CD1c-positive myeloid dendritic cell (primary cell): ENCODE measurements at regions not wholly inside any gene's neighbourhood (a gene's known extent, or its start where the extent isn't known, plus 50 kb on each side); places are given as distances from the start of the nearest gene placed in this dataset.

ENCODE experiments used
- DNase-seq: peaks from one replicate; pipeline ENCODE4 v3.0.0-alpha.2; 2016; ENCODE audit errors: extremely low spot score

DNA sequence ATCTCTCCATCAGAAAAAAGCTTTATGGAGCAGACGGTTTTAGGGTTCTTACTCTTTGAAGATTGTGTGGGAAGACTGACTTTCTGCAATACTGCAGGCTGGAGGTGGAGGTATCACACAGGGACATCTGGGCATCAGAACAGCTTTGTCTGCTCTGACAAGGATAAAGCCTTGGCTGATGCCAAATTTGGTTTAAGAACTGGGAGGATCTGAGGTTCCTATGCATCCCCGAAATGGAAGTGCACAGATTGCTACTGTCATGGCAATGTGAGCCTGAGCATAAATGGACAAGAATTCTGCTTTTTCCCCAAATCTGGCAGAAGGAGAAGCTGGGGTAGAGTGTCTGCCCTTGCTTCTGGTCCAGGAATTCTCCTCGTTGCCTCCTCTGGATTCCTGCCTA is 424.3 kb downstream of the SLC4A3 start:
- DNase-seq = no peak

DNA sequence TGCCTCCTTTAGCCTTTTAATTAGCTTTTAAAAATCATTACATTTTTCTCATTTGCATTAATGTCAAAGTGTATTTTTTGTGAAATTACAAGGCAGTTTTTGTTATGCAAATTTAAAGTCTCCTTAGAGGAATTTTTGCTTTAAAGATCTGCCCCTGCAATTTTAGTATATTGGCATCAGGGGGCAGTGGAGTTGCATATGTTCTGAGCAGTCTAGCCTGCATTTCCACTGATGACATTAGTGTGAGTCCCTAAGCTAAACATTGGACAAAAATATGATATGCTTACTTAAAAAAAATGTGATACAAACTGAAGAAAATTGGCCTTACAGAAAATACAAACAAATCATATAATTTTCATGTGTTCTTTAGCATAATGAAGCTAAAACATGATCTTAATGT is 426.5 kb downstream of the SLC4A3 start:
- DNase-seq = no peak

DNA sequence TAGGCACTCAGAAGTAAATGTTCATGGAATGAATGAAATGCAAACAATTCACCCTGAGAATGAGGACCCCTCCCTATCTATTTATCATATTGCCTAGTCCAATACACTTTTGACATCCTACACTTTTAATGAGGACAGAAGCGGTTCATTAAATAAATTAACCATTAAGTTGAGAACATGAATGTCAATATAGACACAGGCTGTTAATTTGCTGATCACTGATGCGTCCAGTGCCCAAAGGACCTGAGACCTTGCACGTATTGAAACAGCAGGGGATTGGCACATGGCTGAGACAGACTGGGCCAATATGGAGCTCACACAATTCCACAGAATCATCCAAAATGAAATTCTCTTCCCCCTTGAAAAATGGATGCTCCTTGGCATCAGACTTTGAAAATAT is 430.0 kb downstream of the SLC4A3 start:
- no peak for DNase-seq

DNA sequence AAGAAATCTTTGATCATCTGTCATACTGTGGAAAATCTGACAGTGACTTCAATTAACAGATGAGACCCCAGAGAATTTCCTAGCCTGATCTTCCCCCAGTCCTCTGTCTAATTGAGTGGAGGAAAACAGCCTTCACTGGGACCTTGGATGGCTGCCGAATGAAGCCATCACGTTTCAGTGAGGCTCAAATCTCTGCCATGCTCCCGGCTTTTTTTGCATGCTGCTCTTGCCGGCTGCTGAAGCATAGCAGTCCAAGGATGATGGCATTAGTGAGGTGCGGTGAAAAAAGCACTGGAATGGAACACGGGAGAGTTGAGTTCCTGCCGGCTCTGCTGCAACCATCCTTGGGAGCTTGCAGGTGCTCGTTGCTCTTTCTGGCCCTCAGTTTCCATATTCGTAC is 430.5 kb downstream of the SLC4A3 start:
- DNase-seq = no peak

DNA sequence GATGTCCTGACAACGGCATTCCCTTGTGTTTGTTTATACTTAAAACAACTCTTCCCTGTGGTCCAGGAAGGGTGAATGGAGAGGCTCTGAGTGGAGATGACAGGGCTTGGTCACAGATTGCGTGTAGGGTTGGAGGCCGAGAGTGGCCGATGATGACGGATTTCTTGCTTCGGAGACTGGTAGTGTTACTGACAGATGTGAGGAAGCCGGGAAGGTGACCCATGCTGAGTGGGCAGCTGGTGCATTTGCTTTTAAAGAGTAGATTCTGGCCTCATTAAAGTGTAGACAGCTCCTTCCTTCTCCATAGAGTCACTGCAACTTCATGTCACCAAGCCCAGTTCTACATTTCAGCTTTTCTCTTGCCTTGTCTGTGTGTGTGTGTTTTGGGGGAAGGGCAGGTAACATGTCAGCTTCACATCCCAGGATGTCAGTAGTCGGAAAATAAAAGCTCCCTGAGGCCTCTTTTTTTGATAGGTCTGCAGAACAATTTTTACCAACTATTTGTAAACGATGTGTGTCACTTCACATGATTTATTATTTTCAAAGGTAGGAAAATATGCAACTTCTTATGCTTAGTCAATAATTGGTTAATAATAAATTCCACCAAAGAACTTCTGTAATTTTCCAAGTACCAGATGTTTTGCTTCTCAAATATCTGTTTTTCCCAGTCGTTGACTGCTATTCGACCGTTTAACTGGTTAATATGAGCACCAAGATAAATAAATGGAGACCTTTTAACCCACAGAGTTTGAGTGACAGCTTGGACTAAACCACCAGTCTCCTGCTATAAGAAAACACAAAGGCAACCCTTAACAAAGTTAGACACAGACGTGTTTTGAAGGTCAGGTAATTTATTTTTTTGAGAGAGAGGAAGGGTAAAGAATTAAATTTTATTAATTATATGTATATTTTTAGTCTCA is 436.9 kb downstream of the SLC4A3 start:
- DNase-seq = no peak

DNA sequence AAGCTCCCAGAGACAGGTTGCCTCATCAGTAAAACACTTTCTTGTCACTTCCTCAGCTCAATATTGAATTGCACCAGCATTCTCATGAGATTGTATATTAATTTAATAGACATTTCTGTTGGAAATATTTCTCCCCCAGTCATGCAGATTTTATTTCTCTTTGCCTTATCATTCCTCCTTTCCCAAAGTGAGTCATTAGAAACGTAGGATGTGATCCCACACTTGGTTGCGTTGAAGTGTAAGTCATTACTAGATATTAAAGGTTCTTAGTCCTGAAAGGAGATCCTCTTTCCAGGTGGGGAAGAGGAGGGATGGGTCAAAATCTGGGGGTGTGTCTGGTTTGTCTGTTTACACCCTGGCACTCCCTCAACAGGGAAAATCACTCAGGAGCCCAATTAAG is 438.2 kb downstream of the SLC4A3 start:
- no peak for DNase-seq

DNA sequence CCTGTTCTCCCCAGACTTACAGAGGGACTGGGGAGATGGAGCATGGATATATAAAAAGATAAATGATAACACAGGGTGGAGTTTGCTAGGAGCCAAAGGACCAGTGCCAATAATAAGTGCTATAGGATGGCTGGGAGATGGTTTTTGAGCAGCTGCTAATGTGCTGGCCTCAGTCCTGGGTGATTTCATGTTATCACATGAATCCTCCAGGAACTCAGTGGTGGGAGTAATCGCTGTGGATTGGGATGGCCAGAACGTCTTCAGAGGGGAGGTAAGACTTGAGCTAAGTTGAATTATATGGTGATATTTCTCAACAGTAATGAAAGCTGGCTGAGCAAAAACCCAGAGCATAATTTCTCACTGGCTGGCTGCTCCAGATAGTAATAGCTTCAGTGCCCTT is 441.4 kb downstream of the SLC4A3 start:
- no peak for DNase-seq

DNA sequence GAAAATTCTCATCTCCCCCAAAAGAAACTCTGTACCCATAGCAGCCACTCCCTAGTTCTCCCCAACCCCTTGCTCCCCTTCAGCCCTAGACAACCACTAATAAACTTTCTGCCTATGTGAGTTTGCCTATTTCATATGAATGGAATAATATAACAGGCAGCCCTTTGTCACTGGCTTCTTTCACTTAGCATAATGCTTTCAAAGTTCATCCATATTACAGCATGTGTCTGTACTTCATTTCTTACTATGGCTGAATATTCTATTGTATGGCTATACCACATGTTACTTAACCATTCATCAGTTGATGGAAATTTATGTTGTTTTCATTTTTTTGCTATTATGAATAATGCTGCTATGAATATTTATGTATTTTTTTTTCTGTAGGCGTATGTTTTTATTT is 442.9 kb downstream of the SLC4A3 start:
- DNase-seq = no peak

DNA sequence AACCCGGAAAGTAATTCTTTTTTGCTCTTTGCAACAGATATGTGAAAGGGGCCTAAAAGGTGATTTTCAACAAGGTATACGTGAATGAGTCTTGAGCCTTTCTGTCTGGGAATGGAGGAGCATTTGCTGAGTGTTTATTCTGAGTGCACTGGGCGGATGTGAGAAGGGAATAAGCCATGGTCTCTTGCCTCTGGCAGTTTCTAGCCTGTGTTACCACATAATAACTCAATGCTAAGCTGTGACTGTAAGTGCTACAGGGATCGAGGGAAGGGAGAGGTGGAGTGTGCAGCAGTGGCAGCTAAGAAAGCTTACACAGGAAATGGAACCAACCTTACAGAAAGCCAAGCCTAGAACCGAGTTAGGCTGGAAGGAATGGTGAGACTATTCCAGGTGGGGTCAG is 444.3 kb downstream of the SLC4A3 start:
- no peak for DNase-seq

DNA sequence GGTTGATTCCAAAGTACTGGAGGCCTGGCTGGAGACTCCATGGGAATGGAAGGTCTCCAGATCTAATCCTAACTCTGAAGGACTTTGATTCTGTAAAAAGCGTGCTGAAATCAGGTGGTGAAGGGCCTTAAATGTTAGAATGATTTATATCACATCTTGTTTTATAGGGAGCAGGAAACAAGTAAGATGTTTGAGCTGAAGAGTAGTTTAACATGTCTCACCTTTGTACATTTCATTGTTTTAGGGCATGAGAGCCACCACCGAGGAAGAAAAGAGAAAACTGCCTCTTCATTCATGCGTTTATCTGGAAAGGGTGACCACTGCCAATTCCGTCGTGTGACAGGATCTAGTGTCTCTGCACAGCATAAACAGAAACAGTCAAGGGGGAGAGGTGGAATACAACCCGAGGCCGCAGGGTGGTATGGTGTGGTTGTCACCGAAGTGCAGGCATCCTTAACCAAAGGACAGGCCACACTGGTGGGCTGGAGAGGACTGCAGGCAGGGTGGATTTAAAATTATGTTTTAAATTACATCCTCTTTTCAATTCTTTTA is 445.3 kb downstream of the SLC4A3 start:
- no peak for DNase-seq

DNA sequence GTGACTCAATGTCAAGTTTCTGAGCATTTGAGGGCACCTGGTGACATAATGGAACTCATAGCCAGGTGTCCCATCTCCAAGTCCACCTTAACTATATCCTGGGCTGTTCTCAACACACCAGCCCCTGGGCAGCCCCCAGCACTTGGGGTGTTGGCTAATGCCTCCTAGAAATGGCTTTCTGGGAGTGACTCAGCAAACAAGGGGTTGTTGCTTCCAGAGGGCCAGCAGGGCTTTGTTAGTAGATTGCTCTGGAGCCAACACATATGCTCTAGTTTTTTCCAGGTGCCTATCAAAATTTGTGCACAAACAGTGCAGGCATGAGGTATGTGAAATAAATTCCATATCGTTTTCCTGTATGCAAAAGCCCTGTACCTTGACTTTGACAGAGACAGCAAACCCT is 448.4 kb downstream of the SLC4A3 start:
- DNase-seq = no peak

DNA sequence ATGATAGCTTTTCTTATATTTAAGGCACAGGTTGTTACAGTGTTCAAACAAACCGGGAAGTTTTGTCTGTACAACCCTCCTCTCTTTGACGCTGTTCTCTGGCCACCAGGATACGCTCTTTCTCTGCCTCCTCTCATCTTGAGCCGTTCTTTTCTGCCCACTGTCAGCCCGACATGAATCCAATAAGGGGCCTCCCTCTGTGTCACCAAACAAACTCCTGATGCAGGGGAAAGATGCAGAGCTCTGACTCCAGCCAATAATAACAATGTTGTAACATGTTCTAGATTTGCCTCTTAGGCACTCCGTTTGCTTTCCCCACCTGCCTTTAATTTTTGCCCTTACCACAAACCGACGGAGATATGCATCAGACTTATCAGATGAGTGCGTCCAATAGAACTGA is 449.3 kb downstream of the SLC4A3 start:
- DNase-seq = no peak

DNA sequence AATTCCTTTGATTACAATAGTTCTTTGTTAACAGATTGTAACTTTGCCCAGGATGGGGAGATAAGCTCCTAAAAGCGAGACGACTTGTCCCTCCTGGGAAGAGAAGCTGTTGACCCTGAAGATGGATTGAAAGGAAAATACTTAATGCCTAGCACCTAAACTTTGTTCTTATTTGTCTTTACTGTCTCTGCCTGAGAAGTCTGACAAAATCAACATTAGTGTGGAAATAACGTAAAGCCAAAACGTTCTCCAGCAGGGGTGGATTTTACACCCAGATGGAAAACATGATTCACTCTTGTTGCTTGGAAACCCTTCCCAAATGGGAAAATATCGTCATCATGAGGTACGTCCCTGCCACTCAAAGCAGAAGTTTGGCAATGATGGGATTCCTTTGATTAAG is 450.1 kb downstream of the SLC4A3 start:
- no peak for DNase-seq

DNA sequence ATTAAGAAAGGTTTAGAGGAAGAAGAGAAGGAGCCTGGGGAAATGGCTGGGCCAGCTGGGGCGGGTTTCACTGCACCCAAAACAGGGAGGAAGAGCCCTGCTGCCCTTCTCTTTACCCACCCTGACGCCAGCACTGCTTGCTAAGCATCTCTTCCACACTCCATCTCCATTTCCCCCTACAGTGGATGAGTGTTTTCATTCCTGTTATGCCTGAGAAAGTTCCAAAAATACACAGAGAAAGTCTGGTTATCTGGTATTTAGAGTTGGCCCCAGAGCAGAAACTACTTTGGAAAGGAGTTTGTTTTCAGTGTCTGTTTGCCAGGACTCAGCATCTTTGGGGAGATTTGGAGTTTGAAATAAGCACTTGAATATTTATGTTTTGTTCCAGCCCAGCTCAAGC is 451.0 kb downstream of the SLC4A3 start:
- no peak for DNase-seq

DNA sequence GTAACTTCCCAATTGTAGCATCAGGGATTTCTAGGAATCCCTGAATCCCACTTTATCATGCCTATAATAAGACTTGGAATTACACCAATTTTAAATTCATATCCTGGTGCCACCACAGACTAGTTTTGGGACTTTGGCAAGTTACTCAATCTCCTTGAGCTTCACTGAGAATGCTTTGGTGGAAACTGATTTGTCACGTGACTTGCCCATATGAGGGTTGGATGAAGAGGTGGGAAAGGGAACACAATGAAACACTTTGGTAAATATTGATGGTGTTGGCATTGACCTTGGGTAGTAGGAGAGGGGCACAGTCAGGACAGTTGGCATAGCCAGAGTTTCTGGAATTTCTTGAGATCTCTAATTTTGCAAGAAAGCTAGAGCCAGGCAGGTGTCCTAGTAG is 452.2 kb downstream of the SLC4A3 start:
- DNase-seq = no peak

DNA sequence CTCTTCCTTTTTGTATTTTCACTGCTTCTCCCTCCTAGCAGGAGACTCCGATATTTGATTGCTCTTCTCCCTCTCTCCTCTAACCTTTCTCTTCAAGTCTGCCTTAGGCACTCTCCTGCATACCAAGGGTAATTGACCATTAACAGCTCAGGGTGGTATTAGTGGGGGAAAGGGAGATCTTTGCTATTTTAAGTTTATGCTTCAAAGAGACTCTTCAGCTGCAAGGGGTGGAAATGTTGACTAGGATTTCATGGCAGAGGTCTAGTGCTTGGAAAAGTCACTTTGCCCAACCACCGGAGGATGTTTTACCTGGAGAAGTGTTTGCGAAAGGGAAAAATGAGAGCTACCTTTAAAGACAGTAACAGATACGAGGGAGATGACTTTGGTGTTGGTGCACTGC is 453.7 kb downstream of the SLC4A3 start:
- DNase-seq = no peak

DNA sequence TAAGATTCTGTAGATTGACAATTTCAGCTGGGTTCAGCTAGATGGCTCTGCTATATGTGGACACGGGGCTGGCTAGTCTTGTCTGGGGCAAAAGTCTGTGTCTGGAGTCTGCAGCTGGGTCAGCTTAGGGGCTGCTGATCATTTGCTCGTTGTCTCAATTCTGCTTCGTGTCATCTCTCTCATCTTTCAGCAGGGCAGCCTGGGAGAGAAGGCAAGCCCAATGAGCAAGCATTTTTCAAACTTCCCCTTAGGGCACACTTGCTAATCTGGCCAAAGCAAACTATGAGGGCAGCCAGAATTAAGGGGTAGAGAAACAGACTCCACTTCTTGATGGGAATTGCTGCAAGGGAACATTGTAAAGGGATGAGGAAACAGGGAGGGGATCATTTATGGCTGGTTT is 462.6 kb downstream of the SLC4A3 start:
- no peak for DNase-seq

DNA sequence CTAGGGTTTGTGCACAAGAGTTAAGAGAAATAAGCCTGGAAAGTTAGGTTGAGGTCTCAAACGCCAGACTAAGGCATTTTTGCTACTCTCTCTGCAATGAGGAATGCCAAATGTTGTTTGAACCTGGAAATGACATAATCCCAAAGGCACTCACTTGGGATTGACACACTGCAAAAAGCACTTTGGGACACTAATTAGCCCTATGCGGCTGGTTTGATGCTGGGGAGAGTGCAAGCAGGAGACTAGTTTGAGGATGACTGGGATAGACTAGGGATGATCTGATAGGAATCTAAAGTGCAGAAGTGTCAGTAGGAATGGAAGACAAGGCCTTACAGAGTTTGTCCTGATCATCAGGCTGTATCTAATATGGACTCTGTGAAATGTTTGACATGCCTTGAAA is 469.0 kb downstream of the SLC4A3 start:
- no peak for DNase-seq

DNA sequence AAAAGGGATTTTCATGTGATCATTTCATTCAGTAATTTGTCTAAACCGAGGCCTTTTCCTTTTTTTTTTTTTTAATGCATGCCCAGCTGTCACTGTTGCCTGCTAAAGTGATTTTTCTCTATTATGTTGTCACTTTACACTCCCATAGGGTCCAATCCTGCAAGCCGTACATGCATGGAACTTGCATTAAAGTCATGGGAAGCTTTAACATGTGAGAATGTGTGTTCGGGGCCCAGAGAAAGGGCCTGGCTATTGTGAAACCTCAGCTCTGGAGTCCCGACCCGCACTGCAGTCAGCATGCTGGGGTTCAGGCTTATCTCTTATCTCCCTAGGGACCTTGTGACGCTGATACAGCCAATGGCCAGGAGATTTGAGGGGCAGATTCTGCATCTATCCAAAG is 474.6 kb downstream of the SLC4A3 start:
- DNase-seq = no peak

DNA sequence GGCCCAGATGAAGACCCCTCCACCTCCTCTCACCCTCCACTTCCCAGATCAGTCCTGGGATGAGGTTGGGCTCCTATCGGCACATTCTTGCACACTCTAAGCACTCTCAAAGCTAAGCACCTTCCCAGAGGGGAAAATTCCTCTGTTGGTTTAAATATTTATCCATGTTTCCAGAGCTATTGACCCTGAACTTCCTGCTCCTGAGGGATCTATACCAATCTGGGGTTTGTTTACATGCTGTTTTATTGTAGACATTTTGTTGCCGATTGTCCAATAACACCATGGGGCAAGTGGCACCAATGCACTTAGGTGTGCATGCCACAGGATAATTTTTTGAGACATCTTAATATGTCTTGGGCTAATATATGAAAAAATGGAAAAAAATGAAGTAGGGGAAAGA is 476.2 kb downstream of the SLC4A3 start:
- DNase-seq = no peak

DNA sequence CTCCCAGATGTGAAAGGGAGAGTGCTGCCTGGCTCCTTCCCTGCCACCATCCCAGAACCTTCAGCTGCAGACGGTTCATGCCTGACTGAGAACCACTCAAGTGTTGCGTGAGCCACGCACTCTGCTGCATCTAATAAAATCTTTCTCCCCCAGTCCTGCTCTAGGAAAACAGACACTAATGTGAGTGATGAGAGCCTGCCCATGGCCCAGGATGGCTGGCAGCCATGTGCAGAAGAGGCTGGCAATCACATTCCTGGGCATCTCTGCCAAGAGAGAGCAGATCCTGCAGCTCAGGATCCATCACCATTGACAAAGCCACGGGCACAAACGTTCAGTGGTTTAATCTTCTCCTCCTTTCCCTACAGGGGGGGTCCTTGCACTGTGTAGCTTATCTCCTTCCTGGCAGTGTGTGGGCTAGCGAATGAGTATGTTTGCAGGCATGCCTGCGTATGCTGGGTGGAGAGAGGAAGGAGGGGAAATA is 477.5 kb downstream of the SLC4A3 start:
- no peak for DNase-seq

DNA sequence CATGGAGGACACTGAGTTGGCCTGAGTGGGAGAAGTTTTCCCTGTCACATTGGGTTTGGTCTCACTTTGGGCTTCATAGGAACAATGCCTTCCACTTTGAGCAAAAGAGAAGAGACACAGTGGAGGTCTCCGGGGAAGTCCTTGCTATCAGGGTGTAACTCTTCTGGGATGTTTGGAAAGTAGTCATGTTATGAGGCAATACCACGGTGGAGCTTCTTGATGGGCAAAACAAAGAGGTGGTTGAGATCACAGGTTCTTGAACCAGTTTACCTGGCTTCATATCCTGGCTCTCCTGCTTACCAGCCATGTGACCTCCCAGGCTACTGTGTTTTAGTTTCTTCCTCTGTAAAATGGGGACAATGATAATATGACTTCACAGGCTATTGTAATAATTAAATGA is 478.6 kb downstream of the SLC4A3 start:
- no peak for DNase-seq

DNA sequence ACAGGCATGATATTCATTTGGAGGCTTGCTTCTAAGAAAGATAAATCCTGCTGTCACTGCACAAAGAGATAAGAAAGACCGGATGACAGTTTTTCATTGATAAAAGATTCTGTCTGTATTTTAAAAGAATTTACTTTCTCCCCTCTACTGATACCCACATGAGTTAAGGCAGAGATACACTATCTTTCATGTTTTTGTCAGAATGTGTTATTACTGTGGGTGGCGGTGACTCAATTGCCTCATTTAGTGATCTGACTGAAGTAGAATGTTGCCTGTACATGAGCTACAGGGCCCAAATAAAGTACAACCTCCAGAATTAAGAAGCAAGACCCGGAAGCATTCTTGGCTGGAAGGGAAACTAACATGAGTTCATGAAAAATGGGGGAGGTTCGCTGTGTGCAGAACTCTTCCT is 480.0 kb downstream of the SLC4A3 start:
- DNase-seq = no peak

DNA sequence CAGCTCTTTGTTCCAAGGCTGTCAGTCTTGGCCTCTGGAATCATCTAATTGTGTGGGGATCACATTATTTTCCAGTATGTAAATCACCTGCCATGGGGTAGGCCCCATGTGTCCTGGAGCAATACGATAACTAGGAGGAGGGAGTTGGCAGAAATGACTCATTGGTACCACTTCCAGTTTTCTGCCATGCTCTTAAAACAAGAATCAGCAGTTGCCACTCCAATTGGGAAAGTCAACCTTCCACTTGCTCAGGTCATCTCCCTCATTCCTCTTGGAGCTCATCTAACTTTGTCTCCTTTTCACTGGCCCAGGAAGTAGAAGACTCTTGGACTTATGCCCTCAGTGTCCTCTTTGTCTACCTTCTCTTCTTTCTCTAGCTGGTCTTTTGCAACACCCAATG is 487.0 kb downstream of the SLC4A3 start:
- DNase-seq = no peak
